Epithelial cell of esophagus (primary cell): ENCODE measurements at regions not wholly inside any gene's neighbourhood (a gene's known extent, or its start where the extent isn't known, plus 50 kb on each side); places are given as distances from the start of the nearest gene placed in this dataset.

ENCODE experiments used
- DNase-seq: peaks from one replicate; pipeline ENCODE4 v3.0.0; 2010; ENCODE audit warnings: low read depth
- H3K4me3 ChIP-seq: 2 replicates; pipeline ENCODE4 v1.5.1; 2011; ENCODE audit warnings: mild to moderate bottlenecking, low read length, control low read depth
- CTCF ChIP-seq: IDR thresholded peaks from 2 replicates; pipeline ENCODE4 v1.5.1; 2011; ENCODE audit warnings: low read depth, mild to moderate bottlenecking, low read length, control low read depth, inconsistent platforms; ENCODE audit not compliant: insufficient read depth; ENCODE audit errors: missing control alignments

- DNase-seq, result peak; percentile 96
- no peak for TF ChIP-seq CTCF
- H3K4me3 ChIP-seq, result no peak overlapping the region
Observed at GRCh38 chr20:50308513-50309279, 118.1 kb downstream of the CEBPB start.

- no peak for TF ChIP-seq CTCF
- no peak overlapping the region for H3K4me3 ChIP-seq
- no peak for DNase-seq
Observed at GRCh38 chr20:50309280-50309763, 118.7 kb downstream of the CEBPB start.

- no peak for DNase-seq
- TF ChIP-seq CTCF, result no peak
- H3K4me3 ChIP-seq, result no peak overlapping the region
Observed at GRCh38 chr20:50309764-50310672, 119.4 kb downstream of the CEBPB start.

- no peak for DNase-seq
- no peak for TF ChIP-seq CTCF
Observed at GRCh38 chr20:50310673-50311051, 120.0 kb downstream of the CEBPB start.

GRCh38 chr20:50311308-50312001, 120.8 kb downstream of the CEBPB start:
- TF ChIP-seq CTCF, result no peak
- no peak for DNase-seq
- no peak overlapping the region for H3K4me3 ChIP-seq

More at GRCh38 chr20:50310673-50311051, 120.0 kb downstream of the CEBPB start:
- no peak overlapping the region for H3K4me3 ChIP-seq

GRCh38 chr20:50312002-50312681, 121.5 kb downstream of the CEBPB start:
- no peak for TF ChIP-seq CTCF
- no peak overlapping the region for H3K4me3 ChIP-seq
- no peak for DNase-seq
